BJ (cell line): ENCODE measurements at regions not wholly inside any gene's neighbourhood (a gene's known extent, or its start where the extent isn't known, plus 50 kb on each side); places are given as distances from the start of the nearest gene placed in this dataset.

Experiments
- CTCF ChIA-PET: fragments of 350-600 bp; formaldehyde crosslinking; extraction: SDS; loops from one replicate; lab custom pipeline; 2021; ENCODE audit warnings: antibody characterized with exemption, inconsistent platforms; lab: Yijun Ruan, JAX
- POLR2A ChIA-PET: fragments of 300-600 bp; sonication (Branson Sonifier 250); formaldehyde crosslinking; extraction: SDS; loops from one replicate; lab custom pipeline; 2021; ENCODE audit warnings: antibody characterized with exemption; lab: Charles Lee
- DNase-seq: peaks from one replicate; pipeline ENCODE4 v3.0.0-alpha.2; 2011; ENCODE audit warnings: low read depth
- H3K27me3 ChIP-seq: 2 replicates; pipeline ENCODE4 v1.6.0; 2011; ENCODE audit warnings: low read length; ENCODE audit not compliant: control insufficient read depth, insufficient read depth
- H3K36me3 ChIP-seq: 2 replicates; pipeline ENCODE4 v1.5.1; 2011; ENCODE audit warnings: low read length; ENCODE audit not compliant: control insufficient read depth, insufficient read depth
- H3K4me3 ChIP-seq: 2 replicates; pipeline ENCODE4 v1.5.1; 2011; ENCODE audit warnings: low read depth, mild to moderate bottlenecking, control low read depth, low read length
- CTCF ChIP-seq: IDR thresholded peaks from 2 replicates; pipeline ENCODE4 v1.5.1; 2011; ENCODE audit warnings: low read depth, mild to moderate bottlenecking, control low read depth, inconsistent platforms, low read length, moderate library complexity; ENCODE audit not compliant: insufficient read depth

- ChIA-PET POLR2A (no interaction called here), CTCF (no interaction called here)
These were observed 87.4 kb upstream of the CHORDC1 start for GRCh38 chr11:90310210-90310609.

GRCh38 chr11:90309693-90310092, 86.8 kb upstream of the CHORDC1 start:
- POLR2A ChIA-PET, result no interaction called here
- DNase-seq, result no peak
- CTCF ChIA-PET, result no interaction called here

More at GRCh38 chr11:90310210-90310609, 87.4 kb upstream of the CHORDC1 start:
- Histone ChIP-seq H3K27me3 (no peaks in the 10 kb centered on the region), H3K36me3 (no peaks in the 10 kb centered on the region), H3K4me3 (no peak overlapping the region)
- no peak for DNase-seq
- no peak for TF ChIP-seq CTCF

GRCh38 chr11:90294526-90294925, 71.7 kb upstream of the CHORDC1 start:
- no peak for DNase-seq
- Histone ChIP-seq H3K36me3 (no peaks in the 10 kb centered on the region), H3K4me3 (no peak overlapping the region), H3K27me3 (no peaks in the 10 kb centered on the region)
- ChIA-PET POLR2A (no interaction called here), CTCF (interaction anchor here (0.6 kb wide), 1 partner anchor 83 kb away, joined by 3 read pairs; no protein-coding TSS in a partner anchor)
- TF ChIP-seq CTCF, result no peak

More at GRCh38 chr11:90309693-90310092, 86.8 kb upstream of the CHORDC1 start:
- no peaks in the 10 kb centered on the region for H3K27me3 ChIP-seq
- TF ChIP-seq CTCF, result no peak
- no peak overlapping the region for H3K4me3 ChIP-seq
- no peaks in the 10 kb centered on the region for H3K36me3 ChIP-seq

- no peak for TF ChIP-seq CTCF
- H3K4me3 ChIP-seq, result no peak overlapping the region
- POLR2A ChIA-PET, result no interaction called here
These were observed 71.2 kb upstream of the CHORDC1 start for GRCh38 chr11:90294091-90294490.

GRCh38 chr11:90288212-90288821, 65.5 kb upstream of the CHORDC1 start:
- H3K36me3 ChIP-seq, result no peaks in the 10 kb centered on the region
- POLR2A ChIA-PET, result no interaction called here
- H3K4me3 ChIP-seq, result no peak overlapping the region
- TF ChIP-seq CTCF, result 0 out of 2 replicates have a peak, but pooled peaks have one; percentile 24
- no peak for DNase-seq
- no peaks in the 10 kb centered on the region for H3K27me3 ChIP-seq
- CTCF ChIA-PET, result no interaction called here

More at GRCh38 chr11:90294091-90294490, 71.2 kb upstream of the CHORDC1 start:
- Histone ChIP-seq H3K36me3 (no peaks in the 10 kb centered on the region), H3K27me3 (no peaks in the 10 kb centered on the region)
- CTCF ChIA-PET, result no interaction called here
- DNase-seq, result no peak
